ENCODE measurements at regions not wholly inside any gene's neighbourhood (a gene's known extent, or its start where the extent isn't known, plus 50 kb on each side); places are given as distances from the start of the nearest gene placed in this dataset.

DNA sequence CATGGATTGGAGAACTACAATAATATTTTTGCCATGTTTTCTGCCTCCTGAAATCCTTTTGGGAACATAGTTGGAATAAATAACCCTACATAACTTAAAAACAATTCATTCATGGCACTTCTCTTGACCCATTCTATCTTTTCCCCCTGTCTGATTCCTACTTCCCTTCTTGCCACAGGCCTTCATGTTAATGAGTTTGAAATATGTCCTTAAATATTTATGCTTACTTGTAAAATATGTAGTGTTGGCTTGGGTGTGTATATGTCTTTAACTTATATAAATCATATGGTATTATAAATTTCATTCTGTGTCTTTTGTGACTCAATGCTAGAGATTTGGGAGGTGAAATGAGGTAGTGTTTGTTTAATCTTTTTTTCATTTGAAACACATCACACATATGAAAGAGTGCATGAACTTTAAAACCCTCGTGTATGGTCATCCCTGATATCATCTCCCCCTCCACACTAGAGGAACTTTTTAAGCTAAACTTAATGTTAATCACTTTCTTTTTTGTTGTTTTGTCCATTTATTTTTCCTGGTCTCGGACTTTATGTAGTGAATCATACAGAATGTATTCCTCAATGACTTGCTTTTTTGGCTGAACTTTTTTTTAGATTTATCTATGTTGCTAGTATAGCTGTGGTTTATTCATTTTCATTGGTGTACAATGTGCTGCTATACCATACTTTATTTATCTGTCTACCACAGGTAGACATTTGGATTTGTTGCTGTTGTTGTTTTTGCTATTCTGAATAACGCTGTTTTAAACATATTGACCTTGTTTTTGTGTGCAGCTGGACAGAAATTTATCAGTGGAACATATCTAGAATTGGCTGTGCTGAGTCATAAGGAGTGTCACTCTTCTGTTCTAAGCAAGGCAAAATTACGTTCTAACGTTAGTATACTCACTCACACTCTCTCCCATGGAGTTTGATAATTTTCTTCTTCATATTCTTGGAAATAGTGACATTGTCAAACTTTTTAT, 441.6 kb downstream of the PLPP3 start:
- no peak for DNase-seq (ENCODE audit: low read depth in 1 of 2, low spot score in 1 of 2)

DNA sequence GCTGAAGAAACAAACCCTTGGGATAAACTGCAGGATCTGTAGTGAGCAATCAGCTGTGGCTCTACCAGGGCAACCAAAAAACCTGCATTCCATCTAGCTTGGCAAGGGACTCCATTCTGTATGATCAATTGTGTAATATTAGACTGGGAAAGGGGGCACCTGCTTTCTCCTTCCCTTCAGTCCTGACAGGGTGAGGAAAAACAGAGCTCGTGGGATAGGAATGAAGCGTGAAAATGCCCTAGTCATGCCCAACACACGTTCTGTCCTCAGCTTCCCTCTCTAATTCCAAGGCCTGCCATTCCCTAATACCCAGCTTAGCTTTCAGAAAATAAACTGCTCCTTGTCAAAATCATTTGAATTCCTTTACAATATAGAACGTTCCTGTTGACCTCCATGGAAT, 442.3 kb downstream of the PLPP3 start:
- no peak overlapping the region for H3K27ac ChIP-seq (replicated peaks)
- TF ChIP-seq, protein P1, sequence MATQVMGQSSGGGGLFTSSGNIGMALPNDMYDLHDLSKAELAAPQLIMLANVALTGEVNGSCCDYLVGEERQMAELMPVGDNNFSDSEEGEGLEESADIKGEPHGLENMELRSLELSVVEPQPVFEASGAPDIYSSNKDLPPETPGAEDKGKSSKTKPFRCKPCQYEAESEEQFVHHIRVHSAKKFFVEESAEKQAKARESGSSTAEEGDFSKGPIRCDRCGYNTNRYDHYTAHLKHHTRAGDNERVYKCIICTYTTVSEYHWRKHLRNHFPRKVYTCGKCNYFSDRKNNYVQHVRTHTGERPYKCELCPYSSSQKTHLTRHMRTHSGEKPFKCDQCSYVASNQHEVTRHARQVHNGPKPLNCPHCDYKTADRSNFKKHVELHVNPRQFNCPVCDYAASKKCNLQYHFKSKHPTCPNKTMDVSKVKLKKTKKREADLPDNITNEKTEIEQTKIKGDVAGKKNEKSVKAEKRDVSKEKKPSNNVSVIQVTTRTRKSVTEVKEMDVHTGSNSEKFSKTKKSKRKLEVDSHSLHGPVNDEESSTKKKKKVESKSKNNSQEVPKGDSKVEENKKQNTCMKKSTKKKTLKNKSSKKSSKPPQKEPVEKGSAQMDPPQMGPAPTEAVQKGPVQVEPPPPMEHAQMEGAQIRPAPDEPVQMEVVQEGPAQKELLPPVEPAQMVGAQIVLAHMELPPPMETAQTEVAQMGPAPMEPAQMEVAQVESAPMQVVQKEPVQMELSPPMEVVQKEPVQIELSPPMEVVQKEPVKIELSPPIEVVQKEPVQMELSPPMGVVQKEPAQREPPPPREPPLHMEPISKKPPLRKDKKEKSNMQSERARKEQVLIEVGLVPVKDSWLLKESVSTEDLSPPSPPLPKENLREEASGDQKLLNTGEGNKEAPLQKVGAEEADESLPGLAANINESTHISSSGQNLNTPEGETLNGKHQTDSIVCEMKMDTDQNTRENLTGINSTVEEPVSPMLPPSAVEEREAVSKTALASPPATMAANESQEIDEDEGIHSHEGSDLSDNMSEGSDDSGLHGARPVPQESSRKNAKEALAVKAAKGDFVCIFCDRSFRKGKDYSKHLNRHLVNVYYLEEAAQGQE (IDR thresholded peaks at IDR 0.05; ENCODE audit: insufficient replicate concordance, low read depth), result no peak
- TF ChIP-seq SPI1 (IDR thresholded peaks at IDR 0.05; ENCODE audit: borderline replicate concordance, low read depth) (no peak), POLR2AphosphoS5 (IDR thresholded peaks at IDR 0.05; ENCODE audit: low read depth) (no peak), GABPA (IDR thresholded peaks at IDR 0.05; ENCODE audit: low read depth) (no peak)
- H3K4me3 ChIP-seq (replicated peaks; ENCODE audit: insufficient read depth, low read length), result no peak overlapping the region
- H3K27me3 ChIP-seq (ENCODE audit: insufficient read depth, poor library complexity, severe bottlenecking), result no peaks in the 10 kb centered on the region
- DNase-seq (ENCODE audit: low read depth in 1 of 2, low spot score in 1 of 2), result no peak

More for the DNA sequence above, 441.6 kb downstream of the PLPP3 start:
- Histone ChIP-seq H3K27me3 (ENCODE audit: insufficient read depth, poor library complexity, severe bottlenecking) (peaks cover 1% of the 10 kb centered on the region), H3K27ac (replicated peaks) (no peak overlapping the region), H3K4me3 (replicated peaks; ENCODE audit: insufficient read depth, low read length) (no peak overlapping the region)
- TF ChIP-seq, protein P1 (IDR thresholded peaks at IDR 0.05; ENCODE audit: insufficient replicate concordance, low read depth), result no peak
- TF ChIP-seq, protein P2, sequence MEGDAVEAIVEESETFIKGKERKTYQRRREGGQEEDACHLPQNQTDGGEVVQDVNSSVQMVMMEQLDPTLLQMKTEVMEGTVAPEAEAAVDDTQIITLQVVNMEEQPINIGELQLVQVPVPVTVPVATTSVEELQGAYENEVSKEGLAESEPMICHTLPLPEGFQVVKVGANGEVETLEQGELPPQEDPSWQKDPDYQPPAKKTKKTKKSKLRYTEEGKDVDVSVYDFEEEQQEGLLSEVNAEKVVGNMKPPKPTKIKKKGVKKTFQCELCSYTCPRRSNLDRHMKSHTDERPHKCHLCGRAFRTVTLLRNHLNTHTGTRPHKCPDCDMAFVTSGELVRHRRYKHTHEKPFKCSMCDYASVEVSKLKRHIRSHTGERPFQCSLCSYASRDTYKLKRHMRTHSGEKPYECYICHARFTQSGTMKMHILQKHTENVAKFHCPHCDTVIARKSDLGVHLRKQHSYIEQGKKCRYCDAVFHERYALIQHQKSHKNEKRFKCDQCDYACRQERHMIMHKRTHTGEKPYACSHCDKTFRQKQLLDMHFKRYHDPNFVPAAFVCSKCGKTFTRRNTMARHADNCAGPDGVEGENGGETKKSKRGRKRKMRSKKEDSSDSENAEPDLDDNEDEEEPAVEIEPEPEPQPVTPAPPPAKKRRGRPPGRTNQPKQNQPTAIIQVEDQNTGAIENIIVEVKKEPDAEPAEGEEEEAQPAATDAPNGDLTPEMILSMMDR (IDR thresholded peaks at IDR 0.05; ENCODE audit: insufficient read depth, low read length), result no peak
- TF ChIP-seq GABPA (IDR thresholded peaks at IDR 0.05; ENCODE audit: low read depth) (no peak), POLR2AphosphoS5 (IDR thresholded peaks at IDR 0.05; ENCODE audit: low read depth) (no peak), SPI1 (IDR thresholded peaks at IDR 0.05; ENCODE audit: borderline replicate concordance, low read depth) (no peak)

GRCh38 chr1:56135864-56136147, 443.6 kb downstream of the PLPP3 start:
- no peak overlapping the region for H3K4me3 ChIP-seq (replicated peaks; ENCODE audit: insufficient read depth, low read length)
- H3K27ac ChIP-seq (replicated peaks), result no peak overlapping the region
- TF ChIP-seq, protein P2 (IDR thresholded peaks at IDR 0.05; ENCODE audit: insufficient read depth, low read length), result no peak
- TF ChIP-seq SPI1 (IDR thresholded peaks at IDR 0.05; ENCODE audit: borderline replicate concordance, low read depth) (no peak), POLR2AphosphoS5 (IDR thresholded peaks at IDR 0.05; ENCODE audit: low read depth) (no peak), GABPA (IDR thresholded peaks at IDR 0.05; ENCODE audit: low read depth) (no peak)
- TF ChIP-seq, protein P1 (IDR thresholded peaks at IDR 0.05; ENCODE audit: insufficient replicate concordance, low read depth), result no peak
- no peaks in the 10 kb centered on the region for H3K27me3 ChIP-seq (ENCODE audit: insufficient read depth, poor library complexity, severe bottlenecking)
- no peak for DNase-seq (ENCODE audit: low read depth in 1 of 2, low spot score in 1 of 2)
